NCI-H2171 treated with DMSO at 0.1 percent for 48 hours (cell line): ENCODE measurements at regions not wholly inside any gene's neighbourhood (a gene's known extent, or its start where the extent isn't known, plus 50 kb on each side); places are given as distances from the start of the nearest gene placed in this dataset.

ENCODE experiments used
- DNase-seq: peaks from one replicate; lab custom pipeline; 2025; lab: John Stamatoyannopoulos, UW

GRCh38 chr7:26553582-26553981, 261.9 kb downstream of the SNX10 start:
- no peak for DNase-seq

GRCh38 chr7:26554952-26555351, 263.3 kb downstream of the SNX10 start:
- no peak for DNase-seq

- DNase-seq, result no peak
Measured at GRCh38 chr7:26556061-26556881, 264.6 kb downstream of the SNX10 start.

GRCh38 chr7:26560526-26561256, 269.0 kb downstream of the SNX10 start:
- no peak for DNase-seq

GRCh38 chr7:26562841-26563240, 271.2 kb downstream of the SNX10 start:
- no peak for DNase-seq

GRCh38 chr7:26563406-26563805, 271.7 kb downstream of the SNX10 start:
- DNase-seq, result no peak

- no peak for DNase-seq
Measured at GRCh38 chr7:26567266-26567665, 275.6 kb downstream of the SNX10 start.

GRCh38 chr7:26574476-26574875, 282.8 kb downstream of the SNX10 start:
- DNase-seq, result no peak

- DNase-seq, result no peak
Measured at GRCh38 chr7:26580064-26580591, 284.3 kb downstream of the SKAP2 start.

GRCh38 chr7:26580711-26581110, 283.7 kb downstream of the SKAP2 start:
- DNase-seq, result no peak

- DNase-seq, result no peak
Measured at GRCh38 chr7:26583094-26583648, 281.2 kb downstream of the SKAP2 start.

GRCh38 chr7:26584326-26584725, 280.1 kb downstream of the SKAP2 start:
- no peak for DNase-seq

GRCh38 chr7:26584987-26585665, 279.3 kb downstream of the SKAP2 start:
- DNase-seq, result no peak

GRCh38 chr7:26587536-26587935, 276.9 kb downstream of the SKAP2 start:
- no peak for DNase-seq

GRCh38 chr7:26588511-26588910, 275.9 kb downstream of the SKAP2 start:
- peak; percentile 86 for DNase-seq

- no peak for DNase-seq
Measured at GRCh38 chr7:26590709-26591108, 273.7 kb downstream of the SKAP2 start.

GRCh38 chr7:26592011-26592410, 272.4 kb downstream of the SKAP2 start:
- DNase-seq, result no peak

GRCh38 chr7:26593393-26593792, 271.0 kb downstream of the SKAP2 start:
- no peak for DNase-seq

GRCh38 chr7:26593896-26594295, 270.5 kb downstream of the SKAP2 start:
- DNase-seq, result no peak

GRCh38 chr7:26594553-26594952, 269.8 kb downstream of the SKAP2 start:
- DNase-seq, result no peak

- DNase-seq, result no peak
Measured at GRCh38 chr7:26598867-26599266, 265.5 kb downstream of the SKAP2 start.

GRCh38 chr7:26599982-26600381, 264.4 kb downstream of the SKAP2 start:
- no peak for DNase-seq
